ENCODE measurements at regions not wholly inside any gene's neighbourhood (a gene's known extent, or its start where the extent isn't known, plus 50 kb on each side); places are given as distances from the start of the nearest gene placed in this dataset.
A peak's percentile ranks its signal among the peaks of the same experiment; 100 is the strongest.

DNA sequence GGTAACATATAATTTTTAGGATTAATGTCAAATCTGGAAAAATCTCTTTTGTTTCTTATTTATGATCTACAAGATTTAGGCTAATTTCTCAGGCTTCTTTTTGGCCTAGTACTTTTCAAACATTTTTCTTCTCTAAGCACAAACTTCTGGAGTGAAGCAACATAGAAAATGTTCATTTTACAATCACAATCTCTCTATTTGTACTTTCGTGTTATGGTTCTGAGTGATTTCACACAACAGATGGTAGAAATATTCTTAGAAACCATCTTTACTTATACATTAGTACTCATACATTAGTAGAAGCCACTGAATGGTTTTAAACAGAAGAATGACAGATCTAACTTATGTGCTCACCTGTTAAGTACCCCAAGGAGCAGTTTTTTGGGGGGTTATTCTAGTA lies 106.3 kb upstream of the ANO3 start:
- Histone ChIP-seq H3K9me3 (no peaks in the 10 kb centered on the region), H3K27me3 (no peaks in the 10 kb centered on the region), H3K4me3 (no peak overlapping the region), H3K27ac (no peak overlapping the region), H3K4me1 (peaks cover 0 to 3% (median 0%) of the 10 kb centered on the region in 4 donors), H3K36me3 (no peaks in the 10 kb centered on the region)
- DNase-seq: no peak
- 84 to 92% methylated on average over 1 of the region's 1 CpG for WGBS, 2 donors
- TF ChIP-seq POLR2AphosphoS5 (IDR thresholded peaks at IDR 0.05) (no peak), POLR2A (IDR thresholded peaks at IDR 0.05) (no peak), CTCF (IDR thresholded peaks at IDR 0.05) (no peak)
- ATAC-seq (ENCODE audit: low FRiP score in 2 of 2): no peak

- Histone ChIP-seq H3K4me3 (no peak overlapping the region), H3K4me1 (peaks cover 0 to 3% (median 0%) of the 10 kb centered on the region in 4 donors), H3K27ac (no peak overlapping the region), H3K9me3 (no peaks in the 10 kb centered on the region), H3K27me3 (no peaks in the 10 kb centered on the region), H3K36me3 (no peaks in the 10 kb centered on the region)
- TF ChIP-seq POLR2AphosphoS5 (IDR thresholded peaks at IDR 0.05) (no peak), POLR2A (IDR thresholded peaks at IDR 0.05) (no peak), CTCF (IDR thresholded peaks at IDR 0.05) (peak in 5 of 6 experiments; percentile 34 to 70 (median 46))
- WGBS, 2 donors: 34 to 41% methylated on average over 5 of the region's 5 CpGs
- ATAC-seq (ENCODE audit: low FRiP score in 2 of 2) (peak in 1 of 2 donors; percentile 76), DNase-seq (no peak)
Observed at GRCh38 chr11:26227301-26227746, 104.6 kb upstream of the ANO3 start.

- no peaks in the 10 kb centered on the region for H3K27me3 ChIP-seq
- 46 to 74% methylated on average over 3 of the region's 3 CpGs for WGBS, 2 donors
Observed at GRCh38 chr11:26227883-26228502, 103.9 kb upstream of the ANO3 start.

DNA sequence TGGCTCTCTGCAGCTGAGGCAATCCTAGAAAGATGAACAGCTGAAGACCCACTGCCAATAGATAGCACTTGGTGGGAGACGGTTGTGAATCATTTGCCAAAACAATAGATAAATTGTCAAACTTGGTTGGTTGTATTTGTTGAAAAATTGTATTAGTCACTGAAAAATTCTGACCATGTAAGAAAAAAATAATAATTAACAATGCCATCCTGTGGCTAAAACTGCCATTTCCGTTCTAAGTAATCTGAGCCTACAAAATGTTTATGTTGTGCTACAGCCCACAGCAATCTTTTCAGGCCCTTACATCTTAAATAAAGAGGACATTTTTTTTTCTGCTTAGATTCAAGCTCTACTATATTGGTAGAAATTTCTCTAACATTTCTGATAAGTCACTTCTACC lies 103.2 kb upstream of the ANO3 start:
- H3K27ac ChIP-seq: no peak overlapping the region
- H3K4me1 ChIP-seq: peaks cover 0 to 3% (median 0%) of the 10 kb centered on the region in 4 donors
- no peak overlapping the region for H3K4me3 ChIP-seq
- no peak for DNase-seq
- no peaks in the 10 kb centered on the region for H3K9me3 ChIP-seq
- TF ChIP-seq POLR2A (IDR thresholded peaks at IDR 0.05): no peak
- no peak for TF ChIP-seq CTCF (IDR thresholded peaks at IDR 0.05)
- no peak for TF ChIP-seq POLR2AphosphoS5 (IDR thresholded peaks at IDR 0.05)
- no peak for TF ChIP-seq EP300 (IDR thresholded peaks at IDR 0.05)
- no peak for ATAC-seq (ENCODE audit: low FRiP score in 2 of 2)
- no peaks in the 10 kb centered on the region for H3K27me3 ChIP-seq
- H3K36me3 ChIP-seq: no peaks in the 10 kb centered on the region
- WGBS, 2 donors: 70 to 76% methylated on average over 2 of the region's 2 CpGs

More at GRCh38 chr11:26227883-26228502, 103.9 kb upstream of the ANO3 start:
- no peak for DNase-seq
- no peak for TF ChIP-seq CTCF (IDR thresholded peaks at IDR 0.05)
- no peak for TF ChIP-seq POLR2AphosphoS5 (IDR thresholded peaks at IDR 0.05)
- TF ChIP-seq EP300 (IDR thresholded peaks at IDR 0.05): no peak
- TF ChIP-seq POLR2A (IDR thresholded peaks at IDR 0.05): no peak
- no peak for ATAC-seq (ENCODE audit: low FRiP score in 2 of 2)
- Histone ChIP-seq H3K27ac (no peak overlapping the region), H3K4me3 (no peak overlapping the region), H3K9me3 (no peaks in the 10 kb centered on the region), H3K4me1 (peaks cover 0 to 3% (median 0%) of the 10 kb centered on the region in 4 donors), H3K36me3 (no peaks in the 10 kb centered on the region)

DNA sequence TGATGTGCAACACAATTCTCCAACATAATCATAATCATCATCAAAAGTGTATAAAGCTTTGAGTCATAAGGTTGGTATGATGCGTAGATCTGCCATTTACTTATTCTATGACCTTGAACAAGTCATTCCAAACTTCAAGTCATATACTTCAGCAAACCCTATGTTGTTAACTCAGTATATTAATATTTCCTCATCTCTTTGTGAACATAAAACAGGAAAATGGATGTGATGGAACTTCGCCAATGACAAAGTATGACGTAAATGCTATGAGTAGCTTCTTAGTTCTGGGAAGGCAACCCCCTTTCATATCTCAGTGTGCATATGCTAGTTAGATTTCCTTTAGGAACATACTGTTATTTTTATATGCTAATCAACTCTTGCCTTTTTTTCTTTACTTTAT lies 102.7 kb upstream of the ANO3 start:
- Histone ChIP-seq H3K27me3 (no peaks in the 10 kb centered on the region), H3K27ac (no peak overlapping the region), H3K4me3 (no peak overlapping the region), H3K36me3 (no peaks in the 10 kb centered on the region), H3K9me3 (no peaks in the 10 kb centered on the region), H3K4me1 (peaks cover 0 to 3% (median 0%) of the 10 kb centered on the region in 4 donors)
- 69 to 78% methylated on average over 3 of the region's 3 CpGs for WGBS, 2 donors
- TF ChIP-seq EP300 (IDR thresholded peaks at IDR 0.05): peak in 1 of 4 donors; percentile 33
- TF ChIP-seq POLR2A (IDR thresholded peaks at IDR 0.05): no peak
- ATAC-seq (ENCODE audit: low FRiP score in 2 of 2): no peak
- no peak for DNase-seq

All from upper lobe of left lung (tissue), 6 donors.